Smooth muscle cell (in vitro differentiated cells): ENCODE measurements at regions not wholly inside any gene's neighbourhood (a gene's known extent, or its start where the extent isn't known, plus 50 kb on each side); places are given as distances from the start of the nearest gene placed in this dataset.

Experiments used
- DNase-seq: peaks from one replicate; lab custom pipeline; 2025; ENCODE audit not compliant: unreplicated experiment; lab: John Stamatoyannopoulos, UW
- H2AFZ ChIP-seq: fragments of 200-600 bp; sonication (generic); 2 replicates; pipeline ENCODE4 v1.6.0; 2016; ENCODE audit warnings: antibody characterized with exemption, low read depth, mild to moderate bottlenecking
- H3F3A ChIP-seq: fragments of 200-600 bp; sonication (generic); 2 replicates; pipeline ENCODE4 v1.6.0; 2017; ENCODE audit warnings: antibody characterized with exemption, low read depth
- H3K27ac ChIP-seq: fragments of 200-600 bp; sonication (generic); 2 replicates; pipeline ENCODE4 v1.5.1; 2016; ENCODE audit warnings: low read depth, mild to moderate bottlenecking
- H3K27me3 ChIP-seq: fragments of 200-600 bp; sonication (generic); 2 replicates; pipeline ENCODE4 v1.6.1; 2016; ENCODE audit warnings: low read depth, mild to moderate bottlenecking
- H3K36me3 ChIP-seq: fragments of 200-600 bp; sonication (generic); 2 replicates; pipeline ENCODE4 v1.5.1; 2016; ENCODE audit warnings: low read depth
- H3K4me1 ChIP-seq: fragments of 200-600 bp; sonication (generic); 2 replicates; pipeline ENCODE4 v1.5.1; 2016; ENCODE audit warnings: low read depth
- H3K4me2 ChIP-seq: fragments of 200-600 bp; sonication (generic); 2 replicates; pipeline ENCODE4 v1.6.0; 2016; ENCODE audit warnings: mild to moderate bottlenecking
- H3K4me3 ChIP-seq: fragments of 200-600 bp; sonication (generic); 2 replicates; pipeline ENCODE4 v1.5.1; 2016; ENCODE audit warnings: mild to moderate bottlenecking
- H3K79me2 ChIP-seq: fragments of 200-600 bp; sonication (generic); 2 replicates; pipeline ENCODE4 v1.6.0; 2016; ENCODE audit warnings: low read depth, mild to moderate bottlenecking
- H3K9ac ChIP-seq: fragments of 200-600 bp; sonication (generic); 2 replicates; pipeline ENCODE4 v1.6.0; 2016; ENCODE audit warnings: low read depth
- H3K9me3 ChIP-seq: fragments of 200-600 bp; sonication (generic); replicated peaks from 2 replicates; pipeline ENCODE4 v1.5.1; 2016; ENCODE audit warnings: low read depth
- H4K20me1 ChIP-seq: fragments of 200-600 bp; sonication (generic); 2 replicates; pipeline ENCODE4 v1.6.0; 2016; ENCODE audit warnings: low read depth
- CTCF ChIP-seq: fragments of 200-600 bp; sonication (generic); IDR thresholded peaks from 2 replicates; pipeline ENCODE4 v1.5.1; 2017; ENCODE audit warnings: borderline replicate concordance, mild to moderate bottlenecking, antibody characterized with exemption; ENCODE audit not compliant: insufficient read depth, poor library complexity, severe bottlenecking
- WGBS: methylation state at CpG from one replicate; pipeline ENCODE4 v1.1.7; 2016; ENCODE audit warnings: low lambda C conversion rate; 5-methylcytosine and 5-hydroxymethylcytosine counted together

GRCh38 chr13:28584873-28585381 is 74.0 kb upstream of the POMP start:
- H3K27me3 ChIP-seq, result no peaks in the 10 kb centered on the region
- peak overlapping the region; percentile 64 for H3K27ac ChIP-seq
- no peak overlapping the region for H3K9ac ChIP-seq
- H4K20me1 ChIP-seq, result no peaks in the 10 kb centered on the region
- peak overlapping the region; percentile 68 for H3K4me2 ChIP-seq
- WGBS, result 21% methylated on average over 4 of the region's 4 CpGs
- H3K4me1 ChIP-seq, result peaks cover 5% of the 10 kb centered on the region
- peaks cover 3% of the 10 kb centered on the region for H3F3A ChIP-seq
- H3K9me3 ChIP-seq, result no peaks in the 10 kb centered on the region
- no peak overlapping the region for H2AFZ ChIP-seq
- no peaks in the 10 kb centered on the region for H3K79me2 ChIP-seq
- no peak overlapping the region for H3K4me3 ChIP-seq
- DNase-seq, result no peak
- TF ChIP-seq CTCF, result no peak
- H3K36me3 ChIP-seq, result no peaks in the 10 kb centered on the region

- no peak for TF ChIP-seq CTCF
- H3K27me3 ChIP-seq, result no peaks in the 10 kb centered on the region
- no peak overlapping the region for H3K9ac ChIP-seq
- no peaks in the 10 kb centered on the region for H3K36me3 ChIP-seq
- H3K4me1 ChIP-seq, result peaks cover 5% of the 10 kb centered on the region
- H2AFZ ChIP-seq, result peak overlapping the region; percentile 14
- no peak for DNase-seq
- H4K20me1 ChIP-seq, result no peaks in the 10 kb centered on the region
- 32% methylated on average over 19 of the region's 19 CpGs for WGBS
- peaks cover 3% of the 10 kb centered on the region for H3F3A ChIP-seq
- H3K27ac ChIP-seq, result peak overlapping the region; percentile 34
- H3K4me3 ChIP-seq, result no peak overlapping the region
- no peaks in the 10 kb centered on the region for H3K9me3 ChIP-seq
- H3K79me2 ChIP-seq, result no peaks in the 10 kb centered on the region
- peak overlapping the region; percentile 53 for H3K4me2 ChIP-seq
Observed at GRCh38 chr13:28583651-28584091, 75.3 kb upstream of the POMP start.

- Histone ChIP-seq H3K4me3 (no peak overlapping the region), H3K4me2 (peak overlapping the region; percentile 63), H2AFZ (no peak overlapping the region), H3K36me3 (no peaks in the 10 kb centered on the region), H3K79me2 (no peaks in the 10 kb centered on the region), H3K9me3 (no peaks in the 10 kb centered on the region), H3K27me3 (no peaks in the 10 kb centered on the region), H4K20me1 (no peaks in the 10 kb centered on the region), H3F3A (peaks cover under 1% of the 10 kb centered on the region), H3K4me1 (peaks cover 5% of the 10 kb centered on the region), H3K27ac (peak overlapping the region; percentile 34), H3K9ac (no peak overlapping the region)
- no peak for TF ChIP-seq CTCF
- 70% methylated on average over 8 of the region's 8 CpGs for WGBS
- no peak for DNase-seq
Observed at GRCh38 chr13:28582892-28583240, 76.1 kb upstream of the POMP start.

- peaks cover 5% of the 10 kb centered on the region for H3K4me1 ChIP-seq
- no peak overlapping the region for H3K9ac ChIP-seq
- H3K27ac ChIP-seq, result peak overlapping the region; percentile 34
- H2AFZ ChIP-seq, result no peak overlapping the region
- peak overlapping the region; percentile 63 for H3K4me2 ChIP-seq
- TF ChIP-seq CTCF, result no peak
- H3K79me2 ChIP-seq, result no peaks in the 10 kb centered on the region
- no peak overlapping the region for H3K4me3 ChIP-seq
- DNase-seq, result no peak
- no peaks in the 10 kb centered on the region for H4K20me1 ChIP-seq
- H3K9me3 ChIP-seq, result no peaks in the 10 kb centered on the region
- no peaks in the 10 kb centered on the region for H3K36me3 ChIP-seq
- H3F3A ChIP-seq, result no peaks in the 10 kb centered on the region
- H3K27me3 ChIP-seq, result no peaks in the 10 kb centered on the region
- 72% methylated on average over 9 of the region's 9 CpGs for WGBS
Observed at GRCh38 chr13:28582225-28582891, 76.6 kb upstream of the POMP start.
